RWPE1 (cell line): ENCODE measurements at regions not wholly inside any gene's neighbourhood (a gene's known extent, or its start where the extent isn't known, plus 50 kb on each side); places are given as distances from the start of the nearest gene placed in this dataset.
"Not testable (repeated sequence)": the region's sequence is repeated elsewhere in the genome, so short reads cannot be mapped to it uniquely, and the experiment has no call there.

Experiments used
- CTCF ChIA-PET: fragments of 350-600 bp; sonication (Branson Sonifier 250); formaldehyde crosslinking; extraction: SDS; loops from one replicate; lab custom pipeline; 2021; lab: Yijun Ruan, JAX
- POLR2A ChIA-PET: fragments of 400-600 bp; formaldehyde crosslinking; extraction: SDS; loops from one replicate; lab custom pipeline; 2020; ENCODE audit warnings: antibody characterized with exemption; ENCODE audit not compliant: low non-redundant PET; lab: Yijun Ruan, JAX
- DNase-seq: peaks from one replicate; pipeline ENCODE4 v3.0.0; 2012; ENCODE audit warnings: low spot score
- H3K27ac ChIP-seq: fragments of 450-650 bp; 2 replicates; pipeline ENCODE4 v1.5.1; 2017
- CTCF ChIP-seq: fragments of 450-650 bp; conservative IDR thresholded peaks from 2 replicates; pipeline ENCODE4 v1.5.1; 2017; ENCODE audit warnings: low read depth, mild to moderate bottlenecking

- ChIA-PET CTCF (interaction anchor here (0.6 kb wide), 1 partner anchor 7 kb away, joined by 3 read pairs; no protein-coding TSS in a partner anchor), POLR2A (no interaction called here)
- TF ChIP-seq CTCF: no peak
- H3K27ac ChIP-seq: no peak overlapping the region
- DNase-seq: no peak
Observed at GRCh38 chr9:36499174-36499890, 73.4 kb upstream of the MELK start.

- POLR2A ChIA-PET, H3K27ac ChIP-seq, DNase-seq: not testable (repeated sequence)
- CTCF ChIA-PET: interaction anchor here (0.9 kb wide), 1 partner anchor 591 kb away, joined by 5 read pairs; no protein-coding TSS in a partner anchor
Observed at GRCh38 chr9:36493564-36493963, 79.1 kb upstream of the MELK start.

- ChIA-PET CTCF (interaction anchor here (0.8 kb wide), 1 partner anchor 7 kb away, joined by 3 read pairs; no protein-coding TSS in a partner anchor), POLR2A (no interaction called here)
- DNase-seq: no peak
- no peak for TF ChIP-seq CTCF
- H3K27ac ChIP-seq: no peak overlapping the region
Observed at GRCh38 chr9:36492865-36493264, 79.8 kb upstream of the MELK start.

GRCh38 chr9:36489453-36489852 lies 83.2 kb upstream of the MELK start:
- CTCF ChIA-PET: no interaction called here
- DNase-seq: no peak
- H3K27ac ChIP-seq: no peak overlapping the region
- TF ChIP-seq CTCF: no peak
- POLR2A ChIA-PET: no interaction called here

GRCh38 chr9:36488389-36488756 lies 84.3 kb upstream of the MELK start:
- DNase-seq: no peak
- TF ChIP-seq CTCF: no peak
- POLR2A ChIA-PET: interaction anchor here (0.5 to 0.6 kb wide), 2 partner anchors 13 to 41 kb away, joined by 3 to 4 read pairs; no protein-coding TSS in a partner anchor
- CTCF ChIA-PET: interaction anchor here (0.6 to 1.0 kb wide), 2 partner anchors 34 to 68 kb away, joined by 4 to 6 read pairs; no protein-coding TSS in a partner anchor
- H3K27ac ChIP-seq: peak overlapping the region; percentile 82

- POLR2A ChIA-PET: interaction anchor here (0.5 kb wide), 1 partner anchor 41 kb away, joined by 3 read pairs; no protein-coding TSS in a partner anchor
- CTCF ChIA-PET: interaction anchor here (1.0 kb wide), 1 partner anchor 69 kb away, joined by 4 read pairs; no protein-coding TSS in a partner anchor
Observed at GRCh38 chr9:36487482-36488388, 85.0 kb upstream of the MELK start.

More at GRCh38 chr9:36487482-36488388, 85.0 kb upstream of the MELK start:
- TF ChIP-seq CTCF: no peak
- peak overlapping the region; percentile 82 for H3K27ac ChIP-seq
- peak; percentile 90 for DNase-seq
